ENCODE measurements at regions not wholly inside any gene's neighbourhood (a gene's known extent, or its start where the extent isn't known, plus 50 kb on each side); places are given as distances from the start of the nearest gene placed in this dataset.

GRCh38 chrX:96564595-96564994 is 120.0 kb upstream of the DIAPH2 start:
- BruUV-seq (replicated peaks), result no TSS peak
- no peaks in the 10 kb centered on the region for H3K27me3 ChIP-seq (replicated peaks; ENCODE audit: insufficient read depth, low read depth, low read length, poor library complexity)
- intact Hi-C loops (cut with micrococcal nuclease; ENCODE audit: unreplicated experiment), result no loop called here
- H3K4me1 ChIP-seq (ENCODE audit: insufficient read depth, low read length, poor library complexity, severe bottlenecking), result no peaks in the 10 kb centered on the region
- H3K4me3 ChIP-seq (ENCODE audit: low read depth, low read length, poor library complexity, severe bottlenecking), result no peak overlapping the region
- no peaks in the 10 kb centered on the region for H3K36me3 ChIP-seq (ENCODE audit: insufficient read depth, low read length, poor library complexity, severe bottlenecking)
- H3K9me3 ChIP-seq (ENCODE audit: low read depth, low read length, poor library complexity, severe bottlenecking), result no peaks in the 10 kb centered on the region
- TF ChIP-seq EZH2 (IDR thresholded peaks at IDR 0.05; ENCODE audit: borderline replicate concordance, low read depth, low read length, poor library complexity, severe bottlenecking) (no peak), CTCF (conservative IDR thresholded peaks at IDR 0.05; ENCODE audit: low read depth, low read length) (no peak)
- no peak for DNase-seq (ENCODE audit: low spot score)
- ChIA-PET CTCF (no interaction called here), POLR2A (ENCODE audit: low non-redundant PET) (no interaction called here)
- no peak overlapping the region for H3K27ac ChIP-seq (ENCODE audit: low read depth, low read length, poor library complexity, severe bottlenecking)

GRCh38 chrX:96566878-96567277 is 117.8 kb upstream of the DIAPH2 start:
- no peak for TF ChIP-seq EZH2 (IDR thresholded peaks at IDR 0.05; ENCODE audit: borderline replicate concordance, low read depth, low read length, poor library complexity, severe bottlenecking)
- TF ChIP-seq CTCF (conservative IDR thresholded peaks at IDR 0.05; ENCODE audit: low read depth, low read length), result no peak
- Histone ChIP-seq H3K36me3 (ENCODE audit: insufficient read depth, low read length, poor library complexity, severe bottlenecking) (no peaks in the 10 kb centered on the region), H3K4me3 (ENCODE audit: low read depth, low read length, poor library complexity, severe bottlenecking) (no peak overlapping the region), H3K4me1 (ENCODE audit: insufficient read depth, low read length, poor library complexity, severe bottlenecking) (no peaks in the 10 kb centered on the region), H3K27ac (ENCODE audit: low read depth, low read length, poor library complexity, severe bottlenecking) (no peak overlapping the region), H3K9me3 (ENCODE audit: low read depth, low read length, poor library complexity, severe bottlenecking) (no peaks in the 10 kb centered on the region), H3K27me3 (replicated peaks; ENCODE audit: insufficient read depth, low read depth, low read length, poor library complexity) (no peaks in the 10 kb centered on the region)
- BruUV-seq (replicated peaks), result no TSS peak
- intact Hi-C loops (cut with micrococcal nuclease; ENCODE audit: unreplicated experiment), result no loop called here
- POLR2A ChIA-PET (ENCODE audit: low non-redundant PET), result no interaction called here
- CTCF ChIA-PET, result no interaction called here
- no peak for DNase-seq (ENCODE audit: low spot score)

GRCh38 chrX:96568071-96568470 is 116.6 kb upstream of the DIAPH2 start:
- H3K27me3 ChIP-seq (replicated peaks; ENCODE audit: insufficient read depth, low read depth, low read length, poor library complexity), result no peaks in the 10 kb centered on the region
- no peak for TF ChIP-seq EZH2 (IDR thresholded peaks at IDR 0.05; ENCODE audit: borderline replicate concordance, low read depth, low read length, poor library complexity, severe bottlenecking)
- TF ChIP-seq CTCF (conservative IDR thresholded peaks at IDR 0.05; ENCODE audit: low read depth, low read length), result no peak
- H3K27ac ChIP-seq (ENCODE audit: low read depth, low read length, poor library complexity, severe bottlenecking), result no peak overlapping the region
- H3K9me3 ChIP-seq (ENCODE audit: low read depth, low read length, poor library complexity, severe bottlenecking), result no peaks in the 10 kb centered on the region
- ChIA-PET POLR2A (ENCODE audit: low non-redundant PET) (no interaction called here), CTCF (no interaction called here)
- no peaks in the 10 kb centered on the region for H3K4me1 ChIP-seq (ENCODE audit: insufficient read depth, low read length, poor library complexity, severe bottlenecking)
- intact Hi-C loops (cut with micrococcal nuclease; ENCODE audit: unreplicated experiment), result no loop called here
- no peaks in the 10 kb centered on the region for H3K36me3 ChIP-seq (ENCODE audit: insufficient read depth, low read length, poor library complexity, severe bottlenecking)
- BruUV-seq (replicated peaks), result no TSS peak
- DNase-seq (ENCODE audit: low spot score), result no peak
- H3K4me3 ChIP-seq (ENCODE audit: low read depth, low read length, poor library complexity, severe bottlenecking), result no peak overlapping the region

Data from A673 (cell line).